GM15510 (cell line): ENCODE measurements at regions not wholly inside any gene's neighbourhood (a gene's known extent, or its start where the extent isn't known, plus 50 kb on each side); places are given as distances from the start of the nearest gene placed in this dataset.

Source experiments
- POLR2A ChIP-seq: IDR thresholded peaks from 3 replicates; pipeline ENCODE4 v1.6.1; 2011; ENCODE audit warnings: borderline replicate concordance; ENCODE audit not compliant: insufficient read length; ENCODE audit errors: extremely low read depth

DNA sequence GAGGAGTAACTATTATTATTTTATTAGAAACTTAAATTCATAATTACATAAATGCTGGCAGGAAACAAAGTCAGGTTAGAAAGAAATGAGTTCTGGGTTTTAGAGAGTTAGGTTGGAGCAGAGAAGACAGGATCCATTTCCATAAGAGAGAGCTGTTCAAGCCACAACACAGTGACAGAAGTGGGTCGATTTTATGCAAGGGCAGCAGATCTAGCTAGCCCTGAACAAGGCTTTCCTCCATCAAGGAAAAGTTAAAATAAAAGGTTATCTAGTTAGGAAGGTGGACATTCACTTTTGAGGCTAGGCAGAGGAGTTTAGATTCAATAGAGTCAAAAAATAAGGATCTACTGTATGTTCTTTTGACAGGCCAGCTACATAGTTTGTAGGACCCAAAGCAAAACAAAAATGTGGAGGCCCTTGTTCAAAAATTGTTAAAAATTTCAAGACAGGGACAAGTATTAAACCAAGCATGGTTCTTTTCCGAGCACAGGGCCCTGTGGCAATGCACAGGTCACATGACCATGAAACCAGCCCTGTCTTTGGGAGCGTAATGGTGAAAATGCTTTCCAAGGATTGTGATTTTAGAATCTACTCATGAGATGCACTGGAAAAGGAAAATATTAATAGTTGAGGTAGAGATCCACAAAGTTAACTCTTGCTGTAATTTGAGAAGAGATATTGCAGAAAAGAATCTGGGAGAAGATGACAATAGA is 91.2 kb upstream of the CREB1 start:
- TF ChIP-seq POLR2A = no peak

DNA sequence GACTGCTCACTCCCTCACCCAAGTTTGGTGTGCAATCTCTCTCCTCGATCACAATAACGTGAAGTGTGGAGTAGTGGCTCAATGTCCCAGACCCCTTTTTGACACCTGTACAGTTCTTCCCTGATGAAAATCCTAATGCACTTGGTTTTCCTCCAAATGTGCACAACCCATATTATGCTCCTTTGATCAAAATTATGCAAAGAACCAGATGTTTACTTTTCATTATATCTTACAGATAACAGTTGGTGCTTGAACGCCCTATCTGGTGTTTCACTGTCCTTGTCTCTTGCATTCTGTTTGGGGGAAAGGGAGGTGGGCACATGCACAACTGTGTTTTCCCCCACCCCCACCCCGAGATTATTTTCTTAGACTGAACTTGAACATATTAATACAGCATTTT is 85.0 kb upstream of the CREB1 start:
- no peak for TF ChIP-seq POLR2A

DNA sequence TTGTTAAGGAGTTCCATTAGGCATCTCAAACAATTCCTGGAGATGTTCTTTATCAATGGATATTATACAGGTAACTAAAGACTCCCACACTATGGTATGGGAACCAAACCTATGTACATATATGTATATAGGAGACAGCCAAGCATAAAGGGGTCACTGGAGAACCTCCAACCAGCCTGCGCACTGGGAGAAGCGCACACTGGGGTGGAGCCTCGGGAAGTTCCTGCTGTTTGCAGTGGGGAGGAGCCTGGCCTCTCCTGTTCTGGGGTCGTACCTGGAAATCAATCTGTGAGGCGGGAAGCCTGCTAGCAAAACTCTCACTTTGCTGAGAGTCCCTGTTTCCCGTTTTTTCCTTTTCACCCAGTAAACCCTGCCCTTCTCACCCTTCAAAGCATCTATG is 83.1 kb upstream of the CREB1 start:
- no peak for TF ChIP-seq POLR2A

DNA sequence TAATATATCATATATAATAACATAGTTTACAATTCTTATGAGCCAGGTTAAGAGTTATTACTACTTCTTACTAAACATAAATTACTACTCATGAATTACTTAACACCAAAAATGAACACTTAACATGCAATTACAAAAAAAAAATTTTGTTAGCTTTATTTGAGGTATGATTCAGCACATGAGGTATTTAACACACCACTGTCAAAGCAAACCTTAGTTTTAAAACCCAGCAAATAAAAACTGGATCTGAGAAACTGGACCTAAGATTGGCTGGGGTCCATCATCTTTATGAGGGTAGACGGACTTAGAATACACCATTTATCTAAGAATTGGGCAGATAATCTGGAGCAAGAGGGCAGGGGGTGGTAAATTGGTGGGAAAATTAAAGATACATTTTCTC is 81.8 kb upstream of the CREB1 start:
- no peak for TF ChIP-seq POLR2A

DNA sequence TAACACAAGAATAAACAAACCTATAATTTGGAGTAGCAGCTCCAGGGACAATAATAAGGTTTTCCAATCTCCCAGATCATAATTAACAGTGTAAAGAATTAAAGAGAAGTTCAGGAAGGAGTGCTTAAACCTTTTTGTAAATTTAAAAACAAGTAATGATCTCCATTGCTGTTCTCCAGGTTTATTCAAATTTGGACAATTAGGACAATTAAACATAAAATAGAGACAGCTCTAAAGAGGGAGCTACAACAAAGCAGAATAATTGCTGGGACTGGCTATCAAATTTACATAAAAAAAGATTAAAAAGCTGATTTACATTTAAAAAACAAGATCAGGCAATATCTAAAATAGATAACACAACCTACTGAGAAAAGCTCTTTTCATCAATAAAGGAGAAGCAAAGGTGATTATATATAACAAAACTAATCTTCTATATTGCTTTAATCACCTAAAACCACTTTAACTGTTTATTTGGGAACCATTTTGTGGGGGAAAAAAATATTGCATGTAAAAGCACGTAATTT is 80.1 kb upstream of the CREB1 start:
- no peak for TF ChIP-seq POLR2A

DNA sequence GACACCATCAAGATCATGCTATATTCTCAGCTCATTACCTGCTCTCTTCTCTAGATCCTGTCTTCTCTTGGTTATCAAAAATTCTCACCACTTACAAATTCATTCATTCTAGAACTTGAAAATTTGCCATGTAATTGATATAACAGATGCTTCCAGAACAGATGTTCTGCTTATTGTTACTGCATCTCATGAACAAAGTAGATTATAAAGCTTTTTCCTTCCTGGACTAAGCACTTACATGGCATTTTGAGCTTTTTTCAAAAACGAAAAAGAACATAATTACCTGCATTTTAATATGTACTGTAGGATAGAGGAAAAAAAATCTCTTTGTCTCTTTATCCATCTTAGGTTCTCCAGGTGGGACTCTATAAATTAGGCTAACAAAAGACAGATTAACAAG is 79.6 kb upstream of the CREB1 start:
- TF ChIP-seq POLR2A = no peak

DNA sequence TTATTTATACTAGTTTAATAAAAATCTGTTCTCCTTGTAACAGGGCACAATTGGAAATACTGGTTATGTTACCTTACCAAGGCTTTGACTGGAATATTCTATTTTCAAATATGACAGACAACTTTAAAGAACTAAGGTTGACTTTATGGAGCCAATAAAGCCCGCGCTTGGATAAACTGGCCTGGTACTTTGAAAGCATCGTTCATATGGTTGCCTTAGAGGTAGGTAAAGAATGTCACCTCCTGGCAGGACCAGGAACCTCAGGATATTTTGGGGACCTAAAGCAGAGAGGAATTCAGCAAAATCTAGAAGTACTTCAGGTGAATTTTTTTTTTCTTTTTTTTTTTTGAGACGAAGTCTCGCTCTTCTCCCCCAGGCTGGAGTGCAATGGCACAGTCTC is 71.2 kb upstream of the CREB1 start:
- no peak for TF ChIP-seq POLR2A

DNA sequence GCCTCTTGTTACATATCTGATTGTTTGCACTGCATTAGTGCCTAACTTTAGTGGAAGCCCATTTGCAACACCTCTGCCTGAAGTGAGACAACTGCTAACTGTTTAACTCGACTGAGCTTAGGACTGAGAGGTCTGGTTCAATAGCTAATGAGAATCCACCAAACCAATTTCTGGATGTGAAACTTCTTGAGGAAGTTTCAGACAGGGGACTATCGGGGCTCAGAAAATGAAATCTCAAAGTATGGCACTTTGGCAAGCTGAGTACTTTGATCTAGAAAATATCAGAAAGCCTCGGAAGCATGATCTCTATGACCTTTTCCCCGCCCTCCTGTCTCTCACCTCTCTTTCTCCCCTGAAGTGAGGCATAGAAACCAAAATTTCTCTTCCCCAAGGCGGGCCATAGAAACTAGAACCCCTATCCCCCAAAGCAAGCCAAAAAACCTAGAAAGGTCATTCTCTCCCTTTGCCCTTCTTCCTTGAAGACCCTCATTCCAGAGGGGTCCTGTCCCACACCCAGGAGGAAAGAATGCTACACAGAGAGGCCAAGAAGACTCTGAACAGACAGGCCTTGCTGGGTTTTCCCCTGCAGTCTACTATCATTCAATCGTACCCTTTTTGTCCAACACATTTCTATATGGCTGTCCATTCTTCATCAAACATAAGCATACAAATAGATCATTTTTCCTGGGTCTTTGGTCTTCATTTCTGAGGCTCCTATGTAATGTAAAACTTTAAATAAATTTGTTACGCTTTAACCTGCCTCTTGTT is 69.6 kb upstream of the CREB1 start:
- TF ChIP-seq POLR2A = no peak

DNA sequence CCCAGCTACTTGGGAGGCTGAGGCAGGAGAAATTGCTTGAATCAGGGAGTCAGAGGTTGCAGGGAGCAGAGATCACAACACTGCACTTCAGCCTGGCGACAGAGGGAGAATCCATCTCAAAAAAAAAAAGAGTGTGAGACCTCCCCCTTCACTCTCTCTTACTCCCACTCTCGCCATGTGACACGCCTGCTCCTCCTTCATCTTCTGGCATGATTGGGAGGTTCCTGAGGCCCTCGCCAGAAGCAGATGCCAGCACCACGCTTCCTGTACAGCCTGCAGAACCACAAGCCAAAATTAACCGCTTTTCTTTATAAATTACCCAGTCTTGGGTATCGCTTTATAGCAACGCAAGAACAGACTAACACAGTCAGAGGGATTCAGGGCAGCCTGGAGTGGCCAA is 66.3 kb upstream of the CREB1 start:
- TF ChIP-seq POLR2A = no peak

DNA sequence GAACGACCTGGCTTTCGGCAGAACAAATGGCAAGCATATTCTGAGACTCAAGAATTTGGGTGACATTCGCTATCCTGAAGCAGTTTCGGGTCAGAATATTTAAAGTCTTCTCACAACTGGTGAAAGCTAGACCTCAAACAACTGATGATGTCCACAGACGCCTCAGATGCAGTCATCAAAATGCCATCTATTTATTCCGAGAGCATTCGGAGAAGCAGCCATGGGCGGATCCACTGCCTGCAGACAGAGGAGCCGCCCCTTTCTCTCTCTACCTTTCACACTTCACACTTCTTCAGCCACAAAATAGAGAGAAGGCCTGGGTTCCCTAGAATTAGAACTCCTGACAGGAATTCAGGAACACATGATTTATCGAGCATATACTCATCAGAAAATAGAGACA is 65.8 kb upstream of the CREB1 start:
- TF ChIP-seq POLR2A = no peak

DNA sequence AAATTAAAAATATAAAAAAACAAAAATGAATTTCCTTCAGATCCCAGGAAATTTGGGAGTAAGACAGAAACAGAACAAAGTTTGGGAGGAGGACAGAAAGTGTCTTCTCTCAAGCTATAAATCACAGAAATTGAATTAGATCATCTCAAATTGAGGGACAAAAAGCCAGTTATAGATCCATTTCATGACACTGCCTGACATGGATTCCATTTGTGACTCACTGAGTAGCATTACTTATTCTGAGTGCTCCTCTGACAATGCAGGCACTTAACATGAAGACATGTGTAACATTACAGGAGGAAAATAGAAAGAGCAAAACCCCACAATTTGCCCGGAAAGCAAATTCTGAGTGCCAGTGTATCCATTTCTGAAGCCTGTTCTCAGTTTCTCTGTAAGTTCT is 63.9 kb upstream of the CREB1 start:
- TF ChIP-seq POLR2A = no peak

DNA sequence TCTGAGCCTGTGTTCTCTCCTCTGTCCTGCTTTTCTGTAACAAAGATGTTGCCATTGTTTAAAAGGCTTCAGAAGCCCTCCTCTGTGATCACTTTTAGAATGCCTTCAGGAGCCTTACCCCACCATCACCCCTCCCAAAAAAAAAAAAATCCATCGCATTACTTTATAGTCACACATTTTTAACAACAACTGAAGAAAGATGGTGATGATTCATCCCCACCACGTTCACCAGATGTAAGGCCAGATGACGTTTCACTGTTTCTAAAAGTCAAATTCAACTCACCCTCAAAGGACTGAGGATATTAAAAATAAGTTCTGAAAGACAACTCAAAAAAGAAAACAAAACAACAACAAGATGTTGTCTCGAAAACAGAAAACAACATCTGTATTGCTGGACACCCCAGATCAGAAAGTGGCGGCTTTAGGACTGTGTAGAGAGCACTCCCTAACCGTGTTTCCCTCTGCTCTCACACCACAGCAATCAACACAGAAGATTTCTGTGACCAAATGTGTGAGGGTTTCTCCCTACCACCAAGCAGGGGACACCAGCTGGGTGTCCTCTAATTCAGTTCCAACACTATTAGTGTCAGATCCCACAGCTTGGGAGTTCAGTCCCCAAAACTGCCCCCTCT is 61.9 kb upstream of the CREB1 start:
- no peak for TF ChIP-seq POLR2A

DNA sequence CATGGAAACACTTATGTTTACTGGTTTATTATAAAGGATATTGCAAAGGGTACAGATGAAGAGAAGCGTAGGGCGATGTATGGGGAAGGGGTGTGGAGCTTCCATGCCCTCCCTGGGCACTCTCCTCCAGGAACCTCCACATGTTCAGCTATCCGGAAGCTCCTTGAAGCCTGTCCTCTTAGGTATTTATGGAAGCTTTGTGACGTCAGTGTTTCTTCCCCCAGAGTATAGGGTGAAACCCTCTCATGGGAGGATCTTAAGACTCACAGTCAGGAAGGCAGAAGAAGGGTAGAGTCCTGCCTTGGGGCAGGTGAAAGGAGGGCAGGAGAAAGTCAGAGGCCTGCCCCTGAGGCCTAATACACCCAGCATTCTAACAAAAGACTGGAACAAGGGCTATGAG is 61.3 kb upstream of the CREB1 start:
- TF ChIP-seq POLR2A = no peak

DNA sequence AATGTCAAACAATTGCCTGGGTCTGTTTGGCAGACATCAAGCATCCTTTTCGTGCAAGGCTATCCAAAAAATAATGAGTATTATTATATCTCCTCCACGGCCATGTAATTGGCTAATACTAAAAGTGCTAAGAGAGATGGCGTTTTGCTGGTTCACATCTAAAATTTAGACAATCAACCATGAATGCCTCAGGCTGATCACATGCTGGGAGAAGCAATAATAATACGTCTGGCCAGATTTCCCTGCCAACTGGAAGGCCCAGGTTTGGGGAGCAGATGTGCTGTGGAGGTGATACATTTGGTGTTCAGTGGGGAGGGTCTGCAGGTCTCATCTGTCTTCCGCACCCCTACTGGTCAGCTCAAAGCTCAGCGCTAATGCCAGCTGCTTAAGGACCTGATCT is 60.3 kb upstream of the CREB1 start:
- TF ChIP-seq POLR2A = no peak

DNA sequence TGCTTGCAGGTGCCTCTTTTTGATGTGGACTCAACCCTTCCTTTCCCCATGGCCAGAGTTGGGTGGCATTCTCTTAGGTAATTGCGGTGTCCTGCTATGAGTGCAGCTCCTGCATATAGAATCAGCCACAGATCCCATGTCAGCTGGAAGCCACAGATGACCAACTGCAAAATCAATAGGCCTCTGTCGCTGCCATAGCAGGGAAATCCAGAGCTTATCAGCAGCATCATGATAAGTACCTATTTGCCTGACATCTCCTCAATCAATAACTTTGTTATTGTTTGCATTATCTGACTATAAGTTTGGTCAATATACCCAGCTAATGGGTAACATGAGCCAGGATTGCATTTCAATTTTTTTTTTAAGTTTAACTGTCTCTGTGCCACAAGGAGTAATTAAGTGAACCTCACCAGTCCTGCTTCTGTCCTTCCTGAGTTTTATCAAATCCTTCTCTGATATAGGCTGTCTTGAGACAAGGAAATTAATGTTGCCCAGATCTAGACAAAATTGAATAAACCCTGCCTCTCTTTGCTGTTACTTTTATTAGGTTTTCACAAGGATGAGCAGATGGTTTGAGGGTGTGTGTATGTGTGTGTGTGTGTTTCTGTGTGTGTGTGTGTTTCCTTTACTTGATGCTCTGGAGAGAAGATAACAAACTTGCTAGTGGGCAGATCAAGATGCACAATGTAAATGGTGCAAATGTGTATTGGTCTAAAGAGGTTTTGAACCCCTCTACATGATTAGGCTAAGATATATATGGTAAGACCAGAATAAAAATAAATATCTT is 59.6 kb upstream of the CREB1 start:
- TF ChIP-seq POLR2A = no peak
